Colonic mucosa (tissue), 4 donors: ENCODE measurements at regions not wholly inside any gene's neighbourhood (a gene's known extent, or its start where the extent isn't known, plus 50 kb on each side); places are given as distances from the start of the nearest gene placed in this dataset.
"Not testable (repeated sequence)": the region's sequence is repeated elsewhere in the genome, so short reads cannot be mapped to it uniquely, and the experiment has no call there.

ENCODE experiments used
- DNase-seq: peaks from one replicate; pipeline ENCODE4 v3.0.0-alpha.2; 2020
- H3K27ac ChIP-seq: fragments of 200-600 bp; one replicate; pipeline ENCODE4 v1.8.0; 2021
- H3K27me3 ChIP-seq: fragments of 200-600 bp; one replicate; pipeline ENCODE4 v1.8.0; 2021
- H3K36me3 ChIP-seq: fragments of 200-600 bp; one replicate; pipeline ENCODE4 v1.8.0; 2021
- H3K4me1 ChIP-seq: fragments of 200-600 bp; one replicate; pipeline ENCODE4 v1.8.0; 2021; ENCODE audit warnings: mild to moderate bottlenecking
- H3K4me3 ChIP-seq: fragments of 200-600 bp; one replicate; pipeline ENCODE4 v1.8.0; 2021
- H3K9ac ChIP-seq, 2 donors: one replicate each; pipeline ENCODE4 v1.7.0; 2013; ENCODE audit warnings: control low read depth in 2 of 2, low read depth in 2 of 2, low read length in 2 of 2
- H3K9me3 ChIP-seq: fragments of 200-600 bp; one replicate; pipeline ENCODE4 v1.8.0; 2021
- intact Hi-C: fragments of 100-400 bp; cut with DNase I; formaldehyde crosslinking; loops from one replicate; pipeline ENCODE4 v1.14.1; 2022
- TF ChIP-seq, protein P1 (sequence below): fragments of 200-600 bp; IDR thresholded peaks from one replicate; pipeline ENCODE4 v1.8.0; 2022; ENCODE audit warnings: antibody characterized with exemption, mild to moderate bottlenecking
- donor health status: healthy.
- donor health status: DM: no; HTN: no; CAD: no.
- donor health status: DM: no; HTN: no; CAD: no.

DNA sequence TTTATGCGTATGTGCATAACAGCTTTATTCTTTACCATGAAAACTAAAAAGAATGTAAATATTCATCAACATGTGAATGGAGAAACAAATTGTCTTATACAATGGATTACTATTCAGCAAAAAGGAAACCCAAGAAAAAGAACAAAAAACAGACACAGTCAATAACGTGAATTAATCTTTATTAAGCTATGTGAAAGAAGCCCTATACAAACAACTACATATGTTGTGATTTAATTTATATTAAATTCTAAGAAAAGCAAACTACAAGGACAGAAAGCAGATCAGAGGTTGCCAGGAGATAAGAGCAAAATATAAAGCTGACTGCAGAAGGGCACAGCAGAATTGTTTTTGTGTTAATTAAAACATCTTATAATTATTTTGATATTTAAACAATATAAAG lies 756.4 kb upstream of the MBL2 start:
- no peaks in the 10 kb centered on the region for H3K4me1 ChIP-seq
- no peaks in the 10 kb centered on the region for H3K9me3 ChIP-seq
- H3K27me3 ChIP-seq, result no peaks in the 10 kb centered on the region
- intact Hi-C loops, result no loop called here
- DNase-seq, result no peak
- H3K9ac ChIP-seq, result no peak overlapping the region
- no peaks in the 10 kb centered on the region for H3K36me3 ChIP-seq
- H3K27ac ChIP-seq, result no peak overlapping the region
- H3K4me3 ChIP-seq, result no peak overlapping the region
- TF ChIP-seq, protein P1, sequence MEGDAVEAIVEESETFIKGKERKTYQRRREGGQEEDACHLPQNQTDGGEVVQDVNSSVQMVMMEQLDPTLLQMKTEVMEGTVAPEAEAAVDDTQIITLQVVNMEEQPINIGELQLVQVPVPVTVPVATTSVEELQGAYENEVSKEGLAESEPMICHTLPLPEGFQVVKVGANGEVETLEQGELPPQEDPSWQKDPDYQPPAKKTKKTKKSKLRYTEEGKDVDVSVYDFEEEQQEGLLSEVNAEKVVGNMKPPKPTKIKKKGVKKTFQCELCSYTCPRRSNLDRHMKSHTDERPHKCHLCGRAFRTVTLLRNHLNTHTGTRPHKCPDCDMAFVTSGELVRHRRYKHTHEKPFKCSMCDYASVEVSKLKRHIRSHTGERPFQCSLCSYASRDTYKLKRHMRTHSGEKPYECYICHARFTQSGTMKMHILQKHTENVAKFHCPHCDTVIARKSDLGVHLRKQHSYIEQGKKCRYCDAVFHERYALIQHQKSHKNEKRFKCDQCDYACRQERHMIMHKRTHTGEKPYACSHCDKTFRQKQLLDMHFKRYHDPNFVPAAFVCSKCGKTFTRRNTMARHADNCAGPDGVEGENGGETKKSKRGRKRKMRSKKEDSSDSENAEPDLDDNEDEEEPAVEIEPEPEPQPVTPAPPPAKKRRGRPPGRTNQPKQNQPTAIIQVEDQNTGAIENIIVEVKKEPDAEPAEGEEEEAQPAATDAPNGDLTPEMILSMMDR, result no peak

DNA sequence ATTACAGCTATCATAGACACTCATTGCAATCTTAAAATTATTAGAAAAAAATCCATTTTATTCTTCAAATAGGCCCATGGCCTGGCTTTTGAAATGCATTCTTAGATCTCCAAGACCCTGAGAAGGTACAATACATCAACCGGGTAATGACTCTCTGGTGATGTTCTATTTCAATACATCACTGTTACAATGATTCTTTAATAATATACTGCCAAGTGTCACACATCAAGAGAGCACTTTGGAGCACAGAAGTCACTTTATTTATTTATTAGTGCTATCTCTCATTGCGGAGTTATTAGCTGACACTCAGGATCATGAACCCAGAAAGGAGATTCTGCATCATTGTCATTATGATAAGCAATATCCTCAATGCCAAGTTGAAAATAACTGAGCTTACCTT lies 748.5 kb upstream of the MBL2 start:
- H3K36me3 ChIP-seq, result no peaks in the 10 kb centered on the region
- intact Hi-C loops, result no loop called here
- no peak overlapping the region for H3K4me3 ChIP-seq
- H3K9ac ChIP-seq, result no peak overlapping the region
- H3K27me3 ChIP-seq, result no peaks in the 10 kb centered on the region
- H3K27ac ChIP-seq, result no peak overlapping the region
- TF ChIP-seq, protein P1, result no peak
- DNase-seq, result no peak
- H3K4me1 ChIP-seq, result no peaks in the 10 kb centered on the region
- no peaks in the 10 kb centered on the region for H3K9me3 ChIP-seq

DNA sequence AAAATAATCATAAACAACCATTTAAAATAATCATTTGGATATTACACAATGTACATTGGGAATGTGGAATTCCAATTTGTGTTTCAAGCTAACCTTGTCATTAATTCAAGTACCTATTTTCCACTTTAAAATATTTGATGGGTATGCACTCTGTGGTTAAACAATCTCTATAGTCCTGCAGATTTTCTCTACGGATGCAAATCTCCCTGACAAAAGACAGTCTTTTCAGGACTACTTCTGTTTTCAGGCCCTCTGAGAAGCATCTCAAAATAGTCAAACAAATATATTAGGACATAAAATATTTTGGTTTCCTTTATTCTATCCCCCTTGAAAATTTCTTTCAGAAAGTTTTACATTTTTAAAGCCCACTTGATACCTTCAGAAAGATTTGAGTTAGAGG lies 735.6 kb upstream of the MBL2 start:
- Histone ChIP-seq H3K9ac (no peak overlapping the region), H3K36me3 (no peaks in the 10 kb centered on the region), H3K27ac (no peak overlapping the region), H3K4me1 (no peaks in the 10 kb centered on the region), H3K27me3 (no peaks in the 10 kb centered on the region), H3K9me3 (no peaks in the 10 kb centered on the region), H3K4me3 (no peak overlapping the region)
- TF ChIP-seq, protein P1, result no peak
- intact Hi-C loops, result no loop called here
- DNase-seq, result no peak

DNA sequence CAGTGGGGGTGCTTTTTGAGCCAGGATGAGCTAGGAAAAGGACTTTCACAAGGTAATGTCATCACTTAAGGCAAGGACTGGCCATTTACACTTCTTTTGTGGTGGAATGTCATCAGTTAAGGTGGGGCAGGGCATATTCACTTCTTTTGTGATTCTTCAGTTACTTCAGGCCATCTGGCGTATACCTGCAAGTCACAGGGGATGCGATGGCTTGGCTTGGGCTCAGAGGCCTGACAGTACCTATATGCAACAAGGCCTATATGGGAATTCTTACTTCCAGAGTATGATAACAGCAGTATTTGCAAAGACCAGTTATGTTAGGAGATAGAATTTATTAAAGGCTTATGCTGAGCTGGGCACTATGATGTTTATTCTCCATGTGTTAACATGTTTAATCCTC lies 731.9 kb upstream of the MBL2 start:
- H3K9me3 ChIP-seq, H3K4me3 ChIP-seq, H3K36me3 ChIP-seq, H3K27ac ChIP-seq, DNase-seq, H3K27me3 ChIP-seq, H3K4me1 ChIP-seq, intact Hi-C loops, H3K9ac ChIP-seq: not testable (repeated sequence)

DNA sequence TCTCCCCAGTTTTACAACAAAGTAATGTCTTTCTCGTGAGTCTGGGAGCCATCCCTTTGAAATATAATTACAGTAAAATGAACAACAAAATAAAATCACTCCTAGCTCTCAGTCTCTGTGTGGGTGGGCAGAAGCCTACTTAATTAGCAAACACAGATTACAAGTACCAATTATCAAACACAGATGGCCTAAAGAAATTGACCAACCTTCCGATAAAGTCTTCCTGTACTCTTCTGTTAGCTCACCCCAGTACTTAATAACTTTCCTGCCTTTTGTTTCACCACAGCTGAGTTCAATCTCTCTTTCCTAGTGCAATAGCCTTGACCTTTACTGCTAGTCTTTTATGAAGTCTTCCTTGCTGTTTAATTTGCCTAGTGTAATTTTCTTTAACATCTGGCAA lies 719.2 kb upstream of the MBL2 start:
- no peak for DNase-seq
- Histone ChIP-seq H3K27me3 (no peaks in the 10 kb centered on the region), H3K9me3 (no peaks in the 10 kb centered on the region), H3K27ac (no peak overlapping the region), H3K36me3 (no peaks in the 10 kb centered on the region), H3K9ac (no peak overlapping the region), H3K4me1 (no peaks in the 10 kb centered on the region), H3K4me3 (no peak overlapping the region)
- intact Hi-C loops, result no loop called here
- TF ChIP-seq, protein P1, result no peak

DNA sequence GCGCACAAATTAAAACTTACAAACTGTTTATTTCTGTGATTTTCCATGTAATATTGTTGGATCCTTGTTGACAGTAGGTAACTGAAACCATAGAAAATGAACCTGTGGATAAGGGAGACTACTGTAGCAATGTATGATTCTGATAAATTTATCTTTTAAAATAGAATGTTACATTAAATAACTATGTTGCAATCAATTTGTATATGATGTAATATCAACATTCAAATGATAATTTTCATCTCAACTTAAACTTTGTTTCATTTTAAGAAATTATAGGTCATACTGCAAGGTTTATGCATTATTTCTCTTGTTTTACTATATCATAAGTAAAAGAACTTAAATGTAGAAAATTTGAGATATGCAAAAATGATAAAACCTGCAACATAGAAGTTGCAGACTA lies 718.0 kb upstream of the MBL2 start:
- Histone ChIP-seq H3K4me3 (no peak overlapping the region), H3K36me3 (no peaks in the 10 kb centered on the region), H3K4me1 (no peaks in the 10 kb centered on the region), H3K9ac (no peak overlapping the region), H3K9me3 (no peaks in the 10 kb centered on the region), H3K27ac (no peak overlapping the region), H3K27me3 (no peaks in the 10 kb centered on the region)
- DNase-seq, result no peak
- intact Hi-C loops, result no loop called here
- TF ChIP-seq, protein P1, result no peak
